HG02840 (cell line): ENCODE measurements at regions not wholly inside any gene's neighbourhood (a gene's known extent, or its start where the extent isn't known, plus 50 kb on each side); places are given as distances from the start of the nearest gene placed in this dataset.
"Not testable (repeated sequence)": the region's sequence is repeated elsewhere in the genome, so short reads cannot be mapped to it uniquely, and the experiment has no call there.

ENCODE experiments used
- ATAC-seq: cut with Tn5 transposase; IDR thresholded peaks from one replicate; pipeline ENCODE4 v1.9.1; 2021; ENCODE audit warnings: mild to moderate bottlenecking, moderate library complexity, moderate number of reproducible peaks; ENCODE audit not compliant: unreplicated experiment, low FRiP score

DNA sequence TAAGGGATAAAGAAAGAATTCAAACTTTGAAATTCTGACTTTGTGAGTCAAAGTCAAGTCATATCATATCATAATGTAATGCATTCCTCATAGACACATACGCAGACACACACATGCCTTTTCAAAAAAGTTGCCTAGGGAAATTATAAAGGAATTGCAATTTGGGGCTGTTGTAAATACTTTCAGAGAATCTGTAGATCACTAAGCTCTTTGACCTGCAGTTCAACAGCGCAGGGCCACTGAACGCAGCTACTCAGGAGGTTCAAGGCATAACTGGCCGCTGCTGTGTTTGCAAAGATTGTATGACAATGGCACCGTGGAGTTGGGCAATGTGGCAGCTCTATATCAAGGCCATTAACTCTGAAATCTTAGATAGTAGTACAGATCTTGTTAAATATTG is 188.4 kb upstream of the THRB start:
- no peak for ATAC-seq

DNA sequence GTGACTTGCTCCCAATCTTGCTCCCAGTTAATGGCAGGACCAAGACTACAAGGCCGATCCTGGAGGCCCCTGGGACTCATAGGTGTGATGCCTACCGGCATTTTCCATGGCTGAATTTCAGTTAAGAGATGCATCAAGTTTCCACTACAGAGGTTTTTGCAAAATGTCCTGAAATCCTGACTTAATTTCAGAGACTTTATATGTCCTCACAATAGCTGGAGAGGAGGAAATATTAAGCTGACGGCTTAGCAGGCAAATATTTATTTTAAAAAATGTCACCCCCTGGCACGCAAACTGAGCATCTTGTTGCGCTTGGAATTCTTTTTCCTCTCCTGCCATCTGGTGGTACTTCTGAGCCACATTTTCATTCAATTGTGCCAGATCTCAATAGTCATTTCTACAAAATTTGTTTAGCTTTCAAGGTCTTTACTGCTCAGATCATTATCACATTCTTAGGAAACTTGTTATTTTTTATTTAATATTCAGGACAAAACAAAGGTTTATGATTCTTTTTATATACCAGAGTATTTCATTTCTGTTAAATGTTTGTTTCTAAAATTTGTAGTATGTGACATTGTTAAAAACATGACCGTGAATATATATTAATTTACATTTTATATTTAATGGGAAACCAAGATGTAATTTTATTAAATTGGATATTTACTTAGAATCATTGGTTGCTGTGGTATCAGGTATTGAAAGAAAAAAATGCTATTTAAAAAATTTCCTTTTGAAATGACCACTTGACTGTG is 189.2 kb upstream of the THRB start:
- ATAC-seq: no peak

GRCh38 chr3:24684506-24685023 is 189.9 kb upstream of the THRB start:
- no peak for ATAC-seq

- ATAC-seq: no peak
Observed at GRCh38 chr3:24686808-24687207, 192.2 kb upstream of the THRB start.

DNA sequence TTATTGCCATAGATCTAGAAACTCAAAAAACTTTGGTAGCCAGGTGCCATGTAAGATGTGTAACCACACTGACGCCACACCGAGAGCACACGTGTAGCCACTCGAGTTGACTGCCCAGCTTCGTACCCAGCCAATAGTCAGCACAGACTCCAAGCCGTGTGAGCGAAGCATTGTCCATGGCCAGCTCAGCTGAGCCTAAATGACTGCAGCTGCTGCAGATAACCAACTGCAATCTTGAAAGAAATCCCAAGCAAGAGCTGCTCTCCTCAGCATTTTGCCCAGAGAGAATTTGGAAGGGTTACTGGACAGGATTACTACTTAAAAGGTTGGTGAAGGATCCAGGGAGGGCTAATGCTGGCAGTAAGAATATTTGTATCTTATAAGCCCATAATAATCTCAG is 193.0 kb upstream of the THRB start:
- ATAC-seq: no peak

DNA sequence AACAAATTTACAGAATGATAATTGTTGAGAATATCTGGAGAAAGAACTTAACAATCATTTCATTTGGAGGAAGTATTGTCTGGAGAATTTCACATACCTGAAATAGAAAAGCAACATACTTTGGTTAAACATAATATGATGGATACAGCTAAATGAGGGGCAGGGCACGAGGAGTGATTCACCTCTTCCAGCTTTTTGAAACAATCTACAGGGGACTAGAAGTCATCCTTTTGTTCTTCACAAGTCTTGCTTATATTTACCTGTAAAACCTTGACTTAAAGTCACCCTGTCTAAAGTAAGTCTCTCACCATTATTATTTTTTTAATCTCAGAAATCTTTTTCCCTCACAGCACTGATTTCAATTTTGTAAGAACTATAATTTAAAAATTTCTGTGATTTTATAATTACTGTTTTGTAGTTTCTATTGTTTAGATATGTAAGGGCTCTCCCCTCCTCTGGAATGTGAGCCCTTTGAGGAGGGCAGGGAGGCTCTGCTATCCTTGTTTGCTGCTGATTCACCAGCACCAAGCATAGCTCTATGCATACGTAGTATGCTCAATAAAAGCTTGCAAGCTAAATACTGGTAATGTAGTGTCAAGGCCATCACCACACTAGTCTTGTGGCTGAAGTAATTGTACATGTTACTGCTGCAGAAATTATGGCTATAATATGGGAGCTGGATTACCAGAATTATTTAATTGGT is 193.9 kb upstream of the THRB start:
- ATAC-seq: no peak

DNA sequence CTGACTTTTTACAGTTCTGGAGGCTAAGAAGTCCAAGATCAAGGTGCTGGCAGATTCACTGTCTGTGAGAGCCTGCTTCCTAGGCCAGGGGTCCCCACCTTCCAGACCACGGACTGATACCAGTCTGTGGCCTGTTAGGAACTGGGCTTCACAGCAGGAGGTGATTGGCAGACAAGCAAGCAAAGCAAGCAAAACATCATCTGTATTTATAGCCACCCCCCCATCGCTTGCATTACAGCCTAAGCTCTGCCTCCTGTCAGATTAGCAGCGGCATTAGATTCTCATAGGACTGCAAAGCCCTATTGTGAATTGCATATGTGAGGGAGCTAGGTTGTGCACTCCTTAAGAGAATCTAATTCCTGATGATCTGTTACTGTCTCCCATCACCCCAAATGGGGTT is 194.7 kb upstream of the THRB start:
- ATAC-seq: no peak

GRCh38 chr3:24690777-24691176 is 196.1 kb upstream of the THRB start:
- ATAC-seq: no peak

- not testable (repeated sequence) for ATAC-seq
Observed at GRCh38 chr3:24699078-24699477, 204.4 kb upstream of the THRB start.

DNA sequence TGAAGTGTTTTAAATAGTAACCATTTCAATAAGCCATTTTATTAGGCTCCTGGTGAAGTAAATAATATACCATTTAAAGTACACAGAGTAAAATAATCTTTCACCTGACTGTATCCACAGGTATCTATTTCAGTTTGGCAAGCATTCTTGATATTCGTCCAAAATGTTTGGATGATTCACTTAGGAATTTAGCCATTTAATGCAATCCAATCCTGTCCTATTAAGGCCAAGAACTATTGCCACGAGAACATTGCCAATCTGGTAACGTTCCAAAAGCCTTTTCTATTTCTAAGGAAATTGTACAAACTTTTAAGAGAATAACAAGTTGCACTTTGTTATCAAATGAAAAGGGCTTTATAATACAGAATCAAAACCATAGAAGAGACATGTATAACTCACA is 209.8 kb upstream of the THRB start:
- no peak for ATAC-seq

DNA sequence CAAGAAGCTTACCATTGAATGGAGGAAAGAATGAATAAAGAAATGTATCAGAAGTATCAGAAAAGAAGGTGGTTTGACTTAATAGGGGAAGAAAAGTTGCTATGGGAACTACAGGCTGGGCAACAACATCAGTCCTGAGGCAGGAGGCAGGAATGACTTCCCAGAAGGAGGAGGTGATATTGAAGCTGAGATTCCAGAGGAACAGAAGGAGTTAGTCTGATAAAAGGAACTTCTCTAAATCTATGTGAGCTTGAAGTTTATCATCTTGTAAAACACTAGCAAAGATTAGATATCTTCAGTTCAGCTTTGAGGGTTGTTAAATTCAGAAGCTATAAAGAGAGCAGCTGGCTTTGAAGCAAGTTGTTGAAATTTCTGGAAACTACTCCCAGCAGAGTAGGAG is 213.3 kb upstream of the THRB start:
- ATAC-seq: no peak

GRCh38 chr3:24709956-24710355 is 215.3 kb upstream of the THRB start:
- ATAC-seq: no peak

GRCh38 chr3:24713516-24713915 is 218.9 kb upstream of the THRB start:
- ATAC-seq: no peak

- no peak for ATAC-seq
Observed at GRCh38 chr3:24714436-24714835, 219.8 kb upstream of the THRB start.

- ATAC-seq: no peak
Observed at GRCh38 chr3:24715171-24715792, 220.6 kb upstream of the THRB start.

- ATAC-seq: no peak
Observed at GRCh38 chr3:24722087-24722486, 227.4 kb upstream of the THRB start.

DNA sequence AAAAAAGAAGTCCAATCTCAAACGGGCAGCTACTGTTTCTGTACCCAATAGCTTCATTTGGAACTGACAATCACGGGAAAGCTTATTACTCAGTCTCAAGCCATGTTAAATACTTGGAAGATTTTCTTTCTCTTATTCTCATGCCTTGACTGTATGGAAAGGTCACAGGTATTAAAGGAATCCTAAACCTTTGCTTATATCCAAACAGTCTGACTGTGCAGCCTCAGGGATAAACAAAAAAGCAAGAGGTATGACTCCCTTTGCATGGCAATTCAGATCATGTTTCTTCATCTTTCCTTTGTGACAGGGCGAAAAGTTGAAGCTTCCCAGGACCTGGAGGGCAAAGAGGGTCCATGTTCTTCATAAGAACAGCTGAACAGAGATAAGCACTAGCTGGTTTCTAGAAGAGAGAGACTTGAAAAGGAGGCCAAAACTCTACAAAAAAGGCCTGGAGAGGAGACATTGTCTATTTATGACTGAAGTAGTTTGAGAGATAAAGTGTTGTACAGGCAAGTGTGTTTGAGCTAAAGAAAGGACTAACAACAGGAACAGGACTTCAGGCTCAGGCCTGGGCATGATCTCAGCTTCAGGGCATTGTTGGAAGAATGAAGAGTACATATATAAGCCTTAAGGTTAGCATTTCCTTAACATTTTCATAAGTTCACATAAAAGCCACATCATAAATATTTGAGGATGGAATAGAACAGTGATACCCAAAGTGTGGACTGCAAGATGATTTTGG is 231.0 kb upstream of the THRB start:
- ATAC-seq: no peak

GRCh38 chr3:24726423-24726822 is 231.8 kb upstream of the THRB start:
- ATAC-seq: no peak

- ATAC-seq: no peak
Observed at GRCh38 chr3:24730173-24730572, 235.5 kb upstream of the THRB start.

GRCh38 chr3:24734019-24734418 is 239.4 kb upstream of the THRB start:
- ATAC-seq: no peak

DNA sequence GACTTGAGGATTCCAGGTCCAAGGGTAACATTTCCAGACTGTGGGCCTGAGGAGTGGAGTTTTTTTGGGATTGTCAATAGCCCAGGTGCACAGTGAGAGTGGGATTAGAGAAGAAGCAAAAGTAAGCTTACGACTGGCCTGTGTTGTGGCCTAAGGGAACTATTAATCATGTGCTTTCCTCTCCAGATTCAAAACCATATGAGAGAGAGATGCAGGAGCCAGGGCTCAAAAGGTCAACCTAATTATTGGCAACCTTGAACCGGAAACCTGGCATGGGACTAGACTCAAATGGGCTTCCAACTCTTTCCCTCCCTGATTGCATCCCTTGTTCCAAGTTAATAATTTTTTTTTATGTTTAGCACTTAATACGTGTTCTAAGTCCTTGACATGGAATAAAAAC is 242.1 kb upstream of the THRB start:
- no peak for ATAC-seq
